DOHH2 (cell line): ENCODE measurements at regions not wholly inside any gene's neighbourhood (a gene's known extent, or its start where the extent isn't known, plus 50 kb on each side); places are given as distances from the start of the nearest gene placed in this dataset.

Experiments used
- H3F3A ChIP-seq: fragments of 200-600 bp; sonication (generic), shearing (Covaris generic); 2 replicates; pipeline ENCODE4 v1.6.0; 2016; ENCODE audit warnings: antibody characterized with exemption, mild to moderate bottlenecking; ENCODE audit not compliant: control insufficient read depth, insufficient read depth
- H3K27ac ChIP-seq: fragments of 200-600 bp; sonication (generic); 2 replicates; pipeline ENCODE4 v1.5.1; 2014; ENCODE audit warnings: low read depth, mild to moderate bottlenecking, low read length, moderate library complexity
- H3K27me3 ChIP-seq: fragments of 200-600 bp; sonication (generic); 2 replicates; pipeline ENCODE4 v1.6.1; 2014; ENCODE audit warnings: mild to moderate bottlenecking, low read length, mixed read lengths; ENCODE audit not compliant: control insufficient read depth
- H3K36me3 ChIP-seq: fragments of 200-600 bp; sonication (generic); 2 replicates; pipeline ENCODE4 v1.6.1; 2014; ENCODE audit warnings: mild to moderate bottlenecking, low read length, moderate library complexity, mixed read lengths; ENCODE audit not compliant: control insufficient read depth
- H3K4me1 ChIP-seq: fragments of 200-600 bp; sonication (generic); 2 replicates; pipeline ENCODE4 v1.6.1; 2014; ENCODE audit warnings: mild to moderate bottlenecking, low read length, mixed read lengths; ENCODE audit not compliant: control insufficient read depth
- H3K4me2 ChIP-seq: fragments of 200-600 bp; sonication (generic); 2 replicates; pipeline ENCODE4 v1.6.0; 2014; ENCODE audit warnings: mild to moderate bottlenecking, low read length, moderate library complexity
- H3K4me3 ChIP-seq: fragments of 200-600 bp; sonication (generic); 2 replicates; pipeline ENCODE4 v1.5.1; 2014; ENCODE audit warnings: mild to moderate bottlenecking, low read length, mixed read lengths
- H3K79me2 ChIP-seq: fragments of 200-600 bp; sonication (generic); 2 replicates; pipeline ENCODE4 v1.6.1; 2014; ENCODE audit warnings: mild to moderate bottlenecking, low read length, mixed read lengths; ENCODE audit not compliant: control insufficient read depth
- H3K9me2 ChIP-seq: fragments of 200-600 bp; sonication (generic); replicated peaks from 2 replicates; pipeline ENCODE4 v1.6.1; 2014; ENCODE audit warnings: mild to moderate bottlenecking, low read length, mixed read lengths; ENCODE audit not compliant: control insufficient read depth
- H3K9me3 ChIP-seq: fragments of 200-600 bp; sonication (generic); 2 replicates; pipeline ENCODE4 v1.6.1; 2014; ENCODE audit warnings: antibody characterized with exemption, low read length, mixed read lengths; ENCODE audit not compliant: control insufficient read depth, insufficient read depth
- H4K20me1 ChIP-seq: fragments of 200-600 bp; sonication (generic); 2 replicates; pipeline ENCODE4 v1.6.0; 2014; ENCODE audit warnings: low read depth, mild to moderate bottlenecking, antibody characterized with exemption, low read length, moderate library complexity; ENCODE audit not compliant: control insufficient read depth, insufficient read depth
- CTCF ChIP-seq: fragments of 200-600 bp; sonication (generic); IDR thresholded peaks from one replicate; pipeline ENCODE4 v1.5.1; 2014; ENCODE audit warnings: antibody characterized with exemption, mild to moderate bottlenecking, low read depth, low read length; ENCODE audit not compliant: poor library complexity, severe bottlenecking
- EZH2phosphoT487 ChIP-seq: fragments of 200-600 bp; sonication (generic); IDR thresholded peaks from 2 replicates; pipeline ENCODE4 v1.6.1; 2017; ENCODE audit warnings: borderline replicate concordance, mild to moderate bottlenecking, antibody characterized with exemption, low read length, moderate library complexity, mixed read lengths

GRCh38 chr10:5272065-5272803 is 75.6 kb downstream of the AKR1C4 start:
- Histone ChIP-seq H3K9me2 (no peaks in the 10 kb centered on the region), H4K20me1 (no peaks in the 10 kb centered on the region), H3K9me3 (no peaks in the 10 kb centered on the region), H3K36me3 (no peaks in the 10 kb centered on the region), H3K27ac (no peak overlapping the region), H3K4me3 (no peak overlapping the region), H3K4me1 (no peaks in the 10 kb centered on the region), H3K4me2 (no peak overlapping the region), H3F3A (no peaks in the 10 kb centered on the region), H3K27me3 (no peaks in the 10 kb centered on the region), H3K79me2 (no peaks in the 10 kb centered on the region)
- TF ChIP-seq EZH2phosphoT487 = no peak
- no peak for TF ChIP-seq CTCF

- no peak overlapping the region for H3K27ac ChIP-seq
- no peaks in the 10 kb centered on the region for H3K79me2 ChIP-seq
- H3K4me2 ChIP-seq = no peak overlapping the region
- H3K36me3 ChIP-seq = no peaks in the 10 kb centered on the region
- H3K9me3 ChIP-seq = no peaks in the 10 kb centered on the region
- TF ChIP-seq EZH2phosphoT487 = no peak
- no peak for TF ChIP-seq CTCF
- H3F3A ChIP-seq = no peaks in the 10 kb centered on the region
- no peaks in the 10 kb centered on the region for H3K4me1 ChIP-seq
- no peaks in the 10 kb centered on the region; the same call in 1 of the 2 replicates for H3K27me3 ChIP-seq
- no peak overlapping the region for H3K4me3 ChIP-seq
- H3K9me2 ChIP-seq = no peaks in the 10 kb centered on the region
- H4K20me1 ChIP-seq = no peaks in the 10 kb centered on the region
These were observed 78.2 kb downstream of the AKR1C4 start for GRCh38 chr10:5274795-5275194.

GRCh38 chr10:5281356-5281755 is 83.4 kb upstream of the UCN3 start:
- H3K79me2 ChIP-seq = no peaks in the 10 kb centered on the region
- no peaks in the 10 kb centered on the region for H3K36me3 ChIP-seq
- no peak overlapping the region for H3K27ac ChIP-seq
- TF ChIP-seq CTCF = no peak
- no peak for TF ChIP-seq EZH2phosphoT487
- no peaks in the 10 kb centered on the region for H3F3A ChIP-seq
- H3K9me3 ChIP-seq = no peaks in the 10 kb centered on the region
- no peaks in the 10 kb centered on the region for H3K4me1 ChIP-seq
- H3K4me2 ChIP-seq = no peak overlapping the region
- peaks cover 3% of the 10 kb centered on the region; the same call in 1 of the 2 replicates for H3K27me3 ChIP-seq
- no peaks in the 10 kb centered on the region for H4K20me1 ChIP-seq
- no peak overlapping the region for H3K4me3 ChIP-seq
- H3K9me2 ChIP-seq = no peaks in the 10 kb centered on the region
